ENCODE measurements at regions not wholly inside any gene's neighbourhood (a gene's known extent, or its start where the extent isn't known, plus 50 kb on each side); places are given as distances from the start of the nearest gene placed in this dataset.

DNA sequence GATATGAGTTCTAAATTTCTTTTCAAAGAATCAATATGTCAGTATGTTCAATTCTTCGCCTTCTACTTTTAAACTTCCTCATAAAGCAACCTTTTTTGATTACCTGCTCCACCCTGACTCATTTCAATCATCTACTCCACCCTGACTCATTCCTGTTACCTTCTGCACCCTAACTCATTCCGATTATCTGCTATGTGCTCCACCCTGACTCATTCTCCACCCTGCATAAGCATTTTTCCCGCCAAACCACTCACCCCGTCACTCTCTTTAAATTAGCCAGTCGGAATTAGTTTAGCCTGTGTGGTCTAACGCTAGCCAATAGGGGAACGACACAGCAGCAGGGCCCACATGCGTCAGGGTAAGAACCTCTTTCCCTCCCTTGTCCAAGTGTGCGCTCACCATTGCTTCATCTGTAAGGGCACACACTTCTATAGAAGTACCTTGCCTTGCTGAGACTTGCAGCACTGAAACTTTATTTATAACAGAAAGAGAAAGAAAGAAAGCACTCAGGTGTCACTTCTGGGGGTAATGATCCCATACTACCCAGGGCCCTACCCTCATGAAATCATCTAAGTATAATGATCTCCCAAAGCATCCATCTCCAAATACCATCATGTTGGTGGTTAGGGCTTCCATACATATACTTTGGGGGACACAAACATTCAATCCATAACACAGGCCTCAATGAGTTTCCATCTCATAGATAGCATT lies 875.2 kb downstream of the RAPGEF2 start:
- TF ChIP-seq, protein P1, sequence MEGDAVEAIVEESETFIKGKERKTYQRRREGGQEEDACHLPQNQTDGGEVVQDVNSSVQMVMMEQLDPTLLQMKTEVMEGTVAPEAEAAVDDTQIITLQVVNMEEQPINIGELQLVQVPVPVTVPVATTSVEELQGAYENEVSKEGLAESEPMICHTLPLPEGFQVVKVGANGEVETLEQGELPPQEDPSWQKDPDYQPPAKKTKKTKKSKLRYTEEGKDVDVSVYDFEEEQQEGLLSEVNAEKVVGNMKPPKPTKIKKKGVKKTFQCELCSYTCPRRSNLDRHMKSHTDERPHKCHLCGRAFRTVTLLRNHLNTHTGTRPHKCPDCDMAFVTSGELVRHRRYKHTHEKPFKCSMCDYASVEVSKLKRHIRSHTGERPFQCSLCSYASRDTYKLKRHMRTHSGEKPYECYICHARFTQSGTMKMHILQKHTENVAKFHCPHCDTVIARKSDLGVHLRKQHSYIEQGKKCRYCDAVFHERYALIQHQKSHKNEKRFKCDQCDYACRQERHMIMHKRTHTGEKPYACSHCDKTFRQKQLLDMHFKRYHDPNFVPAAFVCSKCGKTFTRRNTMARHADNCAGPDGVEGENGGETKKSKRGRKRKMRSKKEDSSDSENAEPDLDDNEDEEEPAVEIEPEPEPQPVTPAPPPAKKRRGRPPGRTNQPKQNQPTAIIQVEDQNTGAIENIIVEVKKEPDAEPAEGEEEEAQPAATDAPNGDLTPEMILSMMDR (IDR thresholded peaks at IDR 0.05; ENCODE audit: insufficient read depth, low read depth, low read length), result no peak
- TF ChIP-seq EZH2 (IDR thresholded peaks at IDR 0.05; ENCODE audit: insufficient read depth, low read length), result no peak
